SK-N-MC (cell line): ENCODE measurements at regions not wholly inside any gene's neighbourhood (a gene's known extent, or its start where the extent isn't known, plus 50 kb on each side); places are given as distances from the start of the nearest gene placed in this dataset.

Experiments used
- EZH2 ChIP-seq: fragments of 200-600 bp; sonication (generic); IDR thresholded peaks from one replicate; pipeline ENCODE4 v1.6.1; 2017; ENCODE audit warnings: antibody characterized with exemption
- POLR2AphosphoS5 ChIP-seq: IDR thresholded peaks from 2 replicates; pipeline ENCODE4 v1.6.1; 2012; ENCODE audit warnings: mild to moderate bottlenecking, low read depth, low read length, borderline replicate concordance

DNA sequence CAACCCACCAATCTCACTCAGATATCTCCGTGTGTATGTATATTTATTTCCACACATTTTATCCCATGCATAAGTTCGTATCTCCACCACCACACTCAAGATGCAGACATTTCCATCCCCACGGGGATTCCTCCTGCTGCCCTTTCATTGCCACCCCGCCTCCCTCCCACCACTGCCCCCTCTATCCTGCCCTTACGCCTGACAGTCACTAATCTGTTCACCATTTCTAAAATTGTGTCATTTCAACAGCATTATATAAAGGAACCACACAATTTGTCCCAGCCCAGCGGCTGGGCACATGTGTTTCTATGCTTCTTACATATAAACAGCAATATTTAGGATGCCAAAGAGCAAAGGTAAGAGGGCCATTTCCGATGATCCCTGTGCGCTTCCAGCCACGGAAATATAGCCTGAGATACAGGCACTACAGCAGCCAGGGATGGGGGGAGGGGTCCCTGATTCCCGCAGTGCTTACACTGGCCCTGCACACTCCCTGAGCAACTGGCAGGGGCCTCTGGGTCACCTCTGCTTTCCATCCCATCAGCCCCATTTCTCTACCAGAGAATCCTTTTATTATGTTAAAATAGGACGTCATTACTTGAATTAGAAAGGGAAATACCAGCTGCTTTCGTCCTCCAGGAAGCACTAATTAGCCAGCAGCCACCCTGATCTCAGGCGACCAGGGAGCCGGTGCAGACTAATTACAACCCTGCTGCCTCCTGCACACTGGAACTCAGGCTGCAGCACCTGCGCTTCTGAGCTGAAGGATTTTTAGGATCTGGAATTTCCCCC is 372.0 kb upstream of the ATP10A start:
- TF ChIP-seq POLR2AphosphoS5 (no peak), EZH2 (no peak)
